ENCODE measurements at regions not wholly inside any gene's neighbourhood (a gene's known extent, or its start where the extent isn't known, plus 50 kb on each side); places are given as distances from the start of the nearest gene placed in this dataset.
"Not testable (repeated sequence)": the region's sequence is repeated elsewhere in the genome, so short reads cannot be mapped to it uniquely, and the experiment has no call there.

GRCh38 chr11:69950120-69950519 is 128.0 kb upstream of the ANO1 start:
- DNase-seq = peak; percentile 18

GRCh38 chr11:69950621-69951020 is 127.5 kb upstream of the ANO1 start:
- H3K27ac ChIP-seq = no peak overlapping the region
- 62% methylated on average over 6 of the region's 6 CpGs; no CpG with 5 or more reads in 1 of the 2 donors for WGBS, 2 donors (ENCODE audit: low coverage in 1 of 2)
- no peaks in the 10 kb centered on the region for H3K9me3 ChIP-seq
- H3K4me1 ChIP-seq = peaks cover 0 to 11% (median 10%) of the 10 kb centered on the region in 4 donors
- in situ Hi-C loops (cut with MboI; ENCODE audit: low pct_ligation_motif_present in 1 of 4, low pct_unique_long_range_greater_than_20kb in 1 of 4, low sequenced_read_pairs in 3 of 4) (no loop called here), intact Hi-C loops (cut with DNase I; ENCODE audit: low total_unique reads) (no loop called here)
- DNase-seq = no peak
- no peaks in the 10 kb centered on the region for H3K36me3 ChIP-seq
- H3K4me3 ChIP-seq = no peak overlapping the region
- TF ChIP-seq POLR2AphosphoS5 (IDR thresholded peaks at IDR 0.05) (no peak), CTCF (IDR thresholded peaks at IDR 0.05) (no peak), POLR2A (IDR thresholded peaks at IDR 0.05) (no peak), EP300 (IDR thresholded peaks at IDR 0.05; ENCODE audit: low read depth) (no peak)
- H3K27me3 ChIP-seq = peaks cover 3% of the 10 kb centered on the region

More at GRCh38 chr11:69950120-69950519, 128.0 kb upstream of the ANO1 start:
- H3K4me1 ChIP-seq = peaks cover 0 to 11% (median 10%) of the 10 kb centered on the region in 4 donors
- H3K36me3 ChIP-seq = no peaks in the 10 kb centered on the region
- intact Hi-C loops (cut with DNase I; ENCODE audit: low total_unique reads) (no loop called here), in situ Hi-C loops (cut with MboI; ENCODE audit: low pct_ligation_motif_present in 1 of 4, low pct_unique_long_range_greater_than_20kb in 1 of 4, low sequenced_read_pairs in 3 of 4) (no loop called here)
- H3K27ac ChIP-seq = no peak overlapping the region
- TF ChIP-seq EP300 (IDR thresholded peaks at IDR 0.05; ENCODE audit: low read depth) (no peak), CTCF (IDR thresholded peaks at IDR 0.05) (peak; percentile 24 to 58 (median 39))
- no peak overlapping the region for H3K4me3 ChIP-seq
- H3K9me3 ChIP-seq = no peaks in the 10 kb centered on the region
- 86% methylated on average over 5 of the region's 8 CpGs; no CpG with 5 or more reads in 1 of the 2 donors for WGBS, 2 donors (ENCODE audit: low coverage in 1 of 2)
- peaks cover 3% of the 10 kb centered on the region for H3K27me3 ChIP-seq

GRCh38 chr11:69951821-69952220 is 126.3 kb upstream of the ANO1 start:
- Histone ChIP-seq H3K4me3 (no peak overlapping the region), H3K27me3 (no peaks in the 10 kb centered on the region), H3K27ac (no peak overlapping the region), H3K4me1 (peaks cover 0 to 11% (median 10%) of the 10 kb centered on the region in 4 donors), H3K36me3 (no peaks in the 10 kb centered on the region), H3K9me3 (no peaks in the 10 kb centered on the region)
- DNase-seq = no peak
- 79% methylated on average over 8 of the region's 8 CpGs; no CpG with 5 or more reads in 1 of the 2 donors for WGBS, 2 donors (ENCODE audit: low coverage in 1 of 2)
- intact Hi-C loops (cut with DNase I; ENCODE audit: low total_unique reads) = no loop called here
- in situ Hi-C loops (cut with MboI; ENCODE audit: low pct_ligation_motif_present in 1 of 4, low pct_unique_long_range_greater_than_20kb in 1 of 4, low sequenced_read_pairs in 3 of 4) = no loop called here
- TF ChIP-seq POLR2A (IDR thresholded peaks at IDR 0.05) (no peak), POLR2AphosphoS5 (IDR thresholded peaks at IDR 0.05) (no peak), EP300 (IDR thresholded peaks at IDR 0.05; ENCODE audit: low read depth) (no peak), CTCF (IDR thresholded peaks at IDR 0.05) (no peak)

DNA sequence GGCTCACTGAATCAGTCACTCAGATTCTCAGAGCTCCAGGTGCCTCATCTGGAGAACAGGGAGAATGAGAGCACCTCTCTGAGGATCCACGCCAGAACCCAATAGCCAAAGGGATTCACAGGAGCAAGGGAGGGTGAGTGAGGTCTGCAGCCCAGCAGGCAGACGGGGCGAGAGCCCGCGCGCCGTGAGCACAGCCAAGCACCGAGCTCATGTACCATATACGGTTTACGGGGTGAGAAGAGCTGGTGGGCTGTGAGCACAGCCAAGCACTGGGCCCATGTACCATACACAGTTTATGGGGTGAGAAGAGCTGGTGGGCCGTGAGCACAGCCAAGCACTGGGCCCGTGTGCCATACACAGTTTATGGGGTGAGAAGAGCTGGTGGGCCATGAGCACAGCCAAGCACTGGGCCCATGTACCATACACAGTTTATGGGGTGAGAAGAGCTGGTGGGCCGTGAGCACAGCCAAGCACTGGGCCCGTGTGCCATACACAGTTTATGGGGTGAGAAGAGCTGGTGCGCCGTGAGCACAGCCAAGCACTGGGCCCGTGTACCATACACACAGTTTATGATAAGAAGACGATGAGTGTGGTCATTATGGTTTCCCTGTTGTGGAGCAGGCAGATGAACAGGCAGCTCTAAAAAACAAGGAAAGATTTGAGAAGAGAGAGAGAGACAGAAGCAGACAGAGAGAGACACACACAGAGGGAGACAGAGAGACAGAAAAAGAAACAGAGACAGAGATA is 125.7 kb upstream of the ANO1 start:
- H3K27me3 ChIP-seq; DNase-seq; H3K9me3 ChIP-seq; H3K4me3 ChIP-seq; H3K27ac ChIP-seq; intact Hi-C loops (cut with DNase I; ENCODE audit: low total_unique reads); in situ Hi-C loops (cut with MboI; ENCODE audit: low pct_ligation_motif_present in 1 of 4, low pct_unique_long_range_greater_than_20kb in 1 of 4, low sequenced_read_pairs in 3 of 4); H3K36me3 ChIP-seq: not testable (repeated sequence)
- 83 to 91% methylated on average over 12 to 18 of the region's 18 CpGs for WGBS, 2 donors (ENCODE audit: low coverage in 1 of 2)
- peaks cover 0 to 11% (median 10%) of the 10 kb centered on the region in 4 donors for H3K4me1 ChIP-seq
